B cell (primary cell): ENCODE measurements at regions not wholly inside any gene's neighbourhood (a gene's known extent, or its start where the extent isn't known, plus 50 kb on each side); places are given as distances from the start of the nearest gene placed in this dataset.

Experiments
- ATAC-seq: fragments of 200-7000 bp; cut with Tn5 transposase; one replicate; pipeline ENCODE4 v1.10.0; 2021; ENCODE audit warnings: low read depth, mild to moderate bottlenecking, moderate number of reproducible peaks, moderate library complexity
- CTCF ChIA-PET: fragments of 350-600 bp; sonication (Branson Sonifier 250); formaldehyde crosslinking; loops from one replicate; lab custom pipeline; 2021; ENCODE audit warnings: antibody characterized with exemption, inconsistent platforms; lab: Charles Lee
- POLR2A ChIA-PET: fragments of 350-600 bp; sonication (Branson Sonifier 250); formaldehyde crosslinking; loops from one replicate; lab custom pipeline; 2021; ENCODE audit warnings: antibody characterized with exemption; lab: Charles Lee
- DNase-seq: peaks from one replicate; pipeline ENCODE4 v3.0.0; 2013
- H2AFZ ChIP-seq: 2 replicates; pipeline ENCODE4 v1.6.1; 2012; ENCODE audit warnings: mild to moderate bottlenecking, low read depth, low read length; ENCODE audit not compliant: insufficient read depth, poor library complexity, severe bottlenecking
- H3K27ac ChIP-seq, 2 donors: 1 replicate in 1 of 2; 2 replicates in 1 of 2; pipeline ENCODE4 v1.5.1; 2012 to 2013; ENCODE audit warnings: low read length in 2 of 2, mild to moderate bottlenecking in 2 of 2, moderate library complexity in 1 of 2
- H3K27me3 ChIP-seq, 4 experiments: fragments of 200-600 bp in 1 of 4; sonication (generic) in 1 of 4; replicated peaks in 1 of 4; 1 replicate in 2 of 4; 2 replicates in 2 of 4; pipeline versions ENCODE4 v1.6.1 to v1.7.0; 2013 to 2016; ENCODE audit warnings: low read length in 3 of 4, mild to moderate bottlenecking in 2 of 4, mixed read lengths in 1 of 4, moderate library complexity in 1 of 4; ENCODE audit not compliant: insufficient read depth in 4 of 4, control insufficient read depth in 3 of 4; ENCODE audit errors: control extremely low read depth in 1 of 4
- H3K36me3 ChIP-seq, 2 experiments: replicated peaks in 1 of 2; 1 replicate in 1 of 2; 2 replicates in 1 of 2; pipeline versions ENCODE4 v1.6.1 to v1.7.1; 2013; ENCODE audit warnings: low read length in 1 of 2; ENCODE audit not compliant: insufficient read depth in 2 of 2, control insufficient read depth in 1 of 2; ENCODE audit errors: control extremely low read depth in 1 of 2, extremely low read depth in 1 of 2
- H3K4me1 ChIP-seq, 2 donors: fragments of 200-600 bp in 1 of 2; sonication (generic) in 1 of 2; 1 replicate in 1 of 2; 2 replicates in 1 of 2; pipeline versions ENCODE4 v1.5.1 to v1.6.1; 2013 to 2017; ENCODE audit warnings: low read length in 2 of 2; ENCODE audit not compliant: control insufficient read depth in 2 of 2, insufficient read depth in 2 of 2
- H3K4me2 ChIP-seq: replicated peaks from 2 replicates; pipeline ENCODE3; 2012; ENCODE audit warnings: mild to moderate bottlenecking, low read depth, low read length; ENCODE audit not compliant: poor library complexity, severe bottlenecking
- H3K4me3 ChIP-seq, 5 experiments: fragments of 200-600 bp in 1 of 5; sonication (generic) in 1 of 5; 1 replicate in 3 of 5; 2 replicates in 2 of 5; pipeline versions ENCODE4 v1.5.1 to v1.7.0; 2011 to 2016; ENCODE audit warnings: low read length in 4 of 5, mild to moderate bottlenecking in 4 of 5, low read depth in 2 of 5, control low read depth in 1 of 5, moderate library complexity in 1 of 5; ENCODE audit not compliant: insufficient read depth in 1 of 5; ENCODE audit errors: control extremely low read depth in 1 of 5, extremely low read depth in 1 of 5
- H3K79me2 ChIP-seq: fragments of 200-600 bp; sonication (generic); one replicate; pipeline ENCODE4 v1.6.0; 2016; ENCODE audit warnings: low read length; ENCODE audit not compliant: control insufficient read depth, insufficient read depth
- H3K9ac ChIP-seq: fragments of 200-600 bp; sonication (generic); 2 replicates; pipeline ENCODE4 v1.6.1; 2017; ENCODE audit warnings: mild to moderate bottlenecking, low read length, moderate library complexity
- H3K9me3 ChIP-seq, 3 donors: one replicate each; pipeline versions ENCODE4 v1.6.1 to v1.7.1; 2013; ENCODE audit warnings: low read length in 2 of 3; ENCODE audit not compliant: control insufficient read depth in 2 of 3, insufficient read depth in 1 of 3; ENCODE audit errors: control extremely low read depth in 1 of 3
- H4K20me1 ChIP-seq: 2 replicates; pipeline ENCODE4 v1.6.0; 2012; ENCODE audit warnings: mild to moderate bottlenecking, low read length; ENCODE audit not compliant: insufficient read depth, control insufficient read depth, poor library complexity, severe bottlenecking
- H3K27ac Mint-ChIP-seq: one replicate; pipeline ENCODE4 v1.8.0; 2021; ENCODE audit warnings: mixed read lengths
- H3K27me3 Mint-ChIP-seq: one replicate; pipeline ENCODE4 v1.8.0; 2021; ENCODE audit warnings: mixed read lengths
- H3K4me1 Mint-ChIP-seq: one replicate; pipeline ENCODE4 v1.8.0; 2021; ENCODE audit warnings: mixed read lengths
- H3K4me3 Mint-ChIP-seq: one replicate; pipeline ENCODE4 v1.8.0; 2021; ENCODE audit warnings: mixed read lengths
- H3K9me3 Mint-ChIP-seq: one replicate; pipeline ENCODE4 v1.8.0; 2022; ENCODE audit warnings: mixed read lengths; ENCODE audit not compliant: insufficient read depth
- EZH2 ChIP-seq: IDR thresholded peaks from 2 replicates; pipeline ENCODE4 v1.6.1; 2012; ENCODE audit warnings: borderline replicate concordance, low read depth, mild to moderate bottlenecking, moderate library complexity, low read length; ENCODE audit not compliant: insufficient read depth, poor library complexity, severe bottlenecking
- WGBS: methylation state at CpG from one replicate; pipeline ENCODE4 v1.1.5; 2013; ENCODE audit warnings: missing lambda C conversion rate; ENCODE audit not compliant: insufficient coverage; 5-methylcytosine and 5-hydroxymethylcytosine counted together
- intact Hi-C: fragments of 100-400 bp; cut with micrococcal nuclease; formaldehyde crosslinking; loops from one replicate; pipeline ENCODE4 v1.10.0; 2022
- TF ChIP-seq, protein P1 (sequence below): fragments of 200-600 bp; IDR thresholded peaks from one replicate; pipeline ENCODE4 v1.8.0; 2022; ENCODE audit warnings: antibody characterized with exemption, mild to moderate bottlenecking

DNA sequence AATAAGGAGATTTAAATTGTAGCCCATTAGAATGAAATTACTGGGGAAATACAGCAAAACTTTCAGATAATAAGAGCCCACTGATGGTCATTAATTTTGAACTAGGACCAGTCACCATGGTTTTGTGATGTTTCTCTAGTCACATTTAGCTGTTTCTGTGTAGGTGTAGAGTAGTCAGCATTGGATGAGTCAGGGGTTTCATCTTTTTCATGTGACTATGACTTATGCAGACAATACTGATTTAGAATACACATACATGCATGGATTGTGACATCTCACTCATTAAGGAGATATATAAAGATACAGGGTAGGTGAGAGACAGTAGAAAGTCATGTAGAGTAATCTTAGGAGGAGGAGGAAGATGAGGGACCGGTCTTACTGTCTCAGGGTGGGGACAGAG, 1192.7 kb downstream of the KCNT2 start:
- intact Hi-C loops, result no loop called here
- Histone ChIP-seq H3K4me3 (no peak overlapping the region), H3K27ac (no peak overlapping the region), H3K27me3 (no peaks in the 10 kb centered on the region), H3K79me2 (no peaks in the 10 kb centered on the region), H3K9me3 (no peaks in the 10 kb centered on the region), H3K4me2 (no peak overlapping the region), H2AFZ (no peak overlapping the region), H3K9ac (no peak overlapping the region), H3K4me1 (no peaks in the 10 kb centered on the region), H4K20me1 (no peaks in the 10 kb centered on the region), H3K36me3 (no peaks in the 10 kb centered on the region)
- ChIA-PET CTCF (no interaction called here), POLR2A (no interaction called here)
- ATAC-seq (no peak), DNase-seq (no peak)
- Mint-ChIP-seq H3K9me3 (peaks cover 2% of the 10 kb centered on the region), H3K27me3 (no peaks in the 10 kb centered on the region), H3K27ac (no peak overlapping the region), H3K4me1 (no peaks in the 10 kb centered on the region), H3K4me3 (no peak overlapping the region)
- TF ChIP-seq EZH2, result no peak
- WGBS, result no CpG with 5 or more reads among the region's 1 CpG

DNA sequence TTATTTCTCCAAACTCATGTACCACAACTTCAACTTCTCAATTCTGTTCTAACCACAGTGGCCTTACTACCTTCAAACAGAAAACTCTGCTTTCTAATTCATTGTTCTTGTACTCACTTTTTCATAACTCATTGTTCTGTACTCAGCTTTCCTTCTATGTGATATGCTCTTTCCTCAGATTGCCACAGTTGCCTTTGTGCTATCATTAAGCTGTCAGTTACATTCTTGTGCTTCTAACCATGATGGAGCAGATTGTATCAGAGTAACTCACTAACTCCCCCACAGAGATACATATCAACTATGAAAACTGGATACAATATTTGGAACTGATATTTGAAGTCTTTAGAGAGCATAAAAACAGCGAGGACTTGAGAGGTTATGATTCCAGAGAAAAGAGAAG, 1213.7 kb downstream of the KCNT2 start:
- Histone ChIP-seq H3K4me2 (no peak overlapping the region), H3K9me3 (no peaks in the 10 kb centered on the region), H3K4me3 (no peak overlapping the region), H3K9ac (no peak overlapping the region), H2AFZ (no peak overlapping the region), H3K36me3 (no peaks in the 10 kb centered on the region), H3K27me3 (no peaks in the 10 kb centered on the region), H4K20me1 (no peaks in the 10 kb centered on the region), H3K79me2 (no peaks in the 10 kb centered on the region), H3K27ac (no peak overlapping the region), H3K4me1 (no peaks in the 10 kb centered on the region)
- Mint-ChIP-seq H3K27ac (no peak overlapping the region), H3K9me3 (no peaks in the 10 kb centered on the region), H3K4me1 (no peaks in the 10 kb centered on the region), H3K4me3 (no peak overlapping the region), H3K27me3 (no peaks in the 10 kb centered on the region)
- intact Hi-C loops, result no loop called here
- ATAC-seq, result no peak
- DNase-seq, result no peak
- WGBS, result 80% methylated on average over 1 of the region's 1 CpG
- ChIA-PET POLR2A (no interaction called here), CTCF (no interaction called here)
- TF ChIP-seq, protein P1, sequence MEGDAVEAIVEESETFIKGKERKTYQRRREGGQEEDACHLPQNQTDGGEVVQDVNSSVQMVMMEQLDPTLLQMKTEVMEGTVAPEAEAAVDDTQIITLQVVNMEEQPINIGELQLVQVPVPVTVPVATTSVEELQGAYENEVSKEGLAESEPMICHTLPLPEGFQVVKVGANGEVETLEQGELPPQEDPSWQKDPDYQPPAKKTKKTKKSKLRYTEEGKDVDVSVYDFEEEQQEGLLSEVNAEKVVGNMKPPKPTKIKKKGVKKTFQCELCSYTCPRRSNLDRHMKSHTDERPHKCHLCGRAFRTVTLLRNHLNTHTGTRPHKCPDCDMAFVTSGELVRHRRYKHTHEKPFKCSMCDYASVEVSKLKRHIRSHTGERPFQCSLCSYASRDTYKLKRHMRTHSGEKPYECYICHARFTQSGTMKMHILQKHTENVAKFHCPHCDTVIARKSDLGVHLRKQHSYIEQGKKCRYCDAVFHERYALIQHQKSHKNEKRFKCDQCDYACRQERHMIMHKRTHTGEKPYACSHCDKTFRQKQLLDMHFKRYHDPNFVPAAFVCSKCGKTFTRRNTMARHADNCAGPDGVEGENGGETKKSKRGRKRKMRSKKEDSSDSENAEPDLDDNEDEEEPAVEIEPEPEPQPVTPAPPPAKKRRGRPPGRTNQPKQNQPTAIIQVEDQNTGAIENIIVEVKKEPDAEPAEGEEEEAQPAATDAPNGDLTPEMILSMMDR, result no peak
- no peak for TF ChIP-seq EZH2
